SK-N-SH (cell line): ENCODE measurements at regions not wholly inside any gene's neighbourhood (a gene's known extent, or its start where the extent isn't known, plus 50 kb on each side); places are given as distances from the start of the nearest gene placed in this dataset.

Source experiments
- CTCF ChIP-seq: fragments of 200-600 bp; sonication (generic); IDR thresholded peaks from 2 replicates; pipeline ENCODE4 v1.6.1; 2017; ENCODE audit warnings: antibody characterized with exemption, mild to moderate bottlenecking, moderate library complexity
- EP300 ChIP-seq, 2 experiments: IDR thresholded peaks; 2 replicates each; pipeline versions ENCODE4 v1.4.0 to v1.6.1; 2012; ENCODE audit warnings: borderline replicate concordance in 1 of 2, low read depth in 1 of 2, low read length in 1 of 2
- NRF1 ChIP-seq: IDR thresholded peaks from 2 replicates; pipeline ENCODE4 v1.6.1; 2012; ENCODE audit warnings: low read depth, mild to moderate bottlenecking, low read length
- POLR2AphosphoS5 ChIP-seq: IDR thresholded peaks from 2 replicates; pipeline ENCODE4 v1.6.1; 2012; ENCODE audit warnings: low read depth, low read length
- RCOR1 ChIP-seq: fragments of 150-350 bp; IDR thresholded peaks from 2 replicates; pipeline ENCODE4 v1.6.1; 2017; ENCODE audit warnings: antibody characterized with exemption, low read length
- TF ChIP-seq, protein P1 (sequence below): IDR thresholded peaks from 2 replicates; pipeline ENCODE4 v1.4.0; 2012; ENCODE audit warnings: low read depth

DNA sequence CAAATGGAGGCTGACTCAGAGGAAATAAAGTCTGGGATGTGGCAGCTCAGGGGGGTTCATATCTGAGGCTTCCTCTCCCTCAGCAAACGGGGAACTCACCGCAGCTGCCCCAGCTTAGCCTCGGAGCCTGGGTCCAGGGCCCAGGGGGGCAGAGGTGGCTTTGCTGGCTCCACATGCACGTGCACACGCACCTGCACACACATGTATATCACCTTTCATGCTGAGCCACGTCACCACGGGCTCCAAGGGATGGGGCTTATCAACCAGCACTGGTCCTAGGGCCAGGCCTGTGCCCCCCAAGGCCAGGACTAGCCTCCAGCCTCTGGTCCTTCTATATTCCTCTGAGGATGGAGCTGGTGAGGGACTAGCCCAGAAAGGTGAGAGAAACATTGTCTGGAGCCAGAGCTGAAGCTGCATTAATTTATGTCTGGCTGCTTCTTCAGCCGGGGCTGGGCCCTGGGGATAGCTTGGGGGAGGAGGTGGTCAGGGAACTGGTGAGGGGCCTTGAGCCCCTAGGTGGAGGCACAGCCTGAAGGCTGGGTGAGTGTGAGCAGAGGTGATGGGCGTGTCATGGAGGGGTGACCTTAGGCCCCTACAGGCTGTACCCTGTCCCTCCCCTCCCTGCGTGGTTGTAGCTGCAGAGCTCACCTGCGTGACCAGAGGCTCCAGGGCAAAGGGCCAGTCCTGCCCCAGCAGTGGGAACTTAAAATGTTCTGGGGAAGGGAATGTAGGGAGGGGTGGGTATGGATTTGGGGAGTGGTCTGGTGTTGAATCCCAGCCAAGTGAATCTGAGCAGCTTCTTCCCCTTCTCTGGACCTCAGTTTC is 520.8 kb downstream of the PTPRU start:
- TF ChIP-seq EP300 (IDR thresholded peaks at IDR 0.05; ENCODE audit: borderline replicate concordance in 1 of 2, low read depth in 1 of 2, low read length in 1 of 2) (no peak), RCOR1 (no peak), NRF1 (no peak), CTCF (no peak), POLR2AphosphoS5 (no peak)
- TF ChIP-seq, protein P1, sequence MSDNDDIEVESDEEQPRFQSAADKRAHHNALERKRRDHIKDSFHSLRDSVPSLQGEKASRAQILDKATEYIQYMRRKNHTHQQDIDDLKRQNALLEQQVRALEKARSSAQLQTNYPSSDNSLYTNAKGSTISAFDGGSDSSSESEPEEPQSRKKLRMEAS = no peak
